DND-41 (cell line): ENCODE measurements at regions not wholly inside any gene's neighbourhood (a gene's known extent, or its start where the extent isn't known, plus 50 kb on each side); places are given as distances from the start of the nearest gene placed in this dataset.

Experiments
- ATAC-seq: fragments of 200-7000 bp; cut with Tn5 transposase; 3 replicates; pipeline ENCODE4 v1.9.1; 2021; ENCODE audit warnings: low read depth; ENCODE audit not compliant: insufficient read depth
- DNase-seq: peaks from one replicate; pipeline ENCODE4 v3.0.0-alpha.2; 2020
- H2AFZ ChIP-seq: 2 replicates; pipeline ENCODE4 v1.6.0; 2012; ENCODE audit warnings: low read depth, low read length
- H3K27ac ChIP-seq: 2 replicates; pipeline ENCODE4 v1.5.1; 2012; ENCODE audit warnings: low read length, inconsistent platforms
- H3K27me3 ChIP-seq: fragments of 200-600 bp; sonication (generic); 2 replicates; pipeline ENCODE4 v1.6.0; 2012; ENCODE audit warnings: low read length, mild to moderate bottlenecking, inconsistent platforms; ENCODE audit not compliant: insufficient read depth, poor library complexity
- H3K36me3 ChIP-seq: 2 replicates; pipeline ENCODE4 v1.5.1; 2012; ENCODE audit warnings: low read length, inconsistent platforms; ENCODE audit not compliant: insufficient read depth
- H3K4me1 ChIP-seq: 2 replicates; pipeline ENCODE4 v1.5.1; 2012; ENCODE audit warnings: mild to moderate bottlenecking, low read length; ENCODE audit not compliant: insufficient read depth
- H3K4me2 ChIP-seq: 2 replicates; pipeline ENCODE4 v1.6.0; 2012; ENCODE audit warnings: mild to moderate bottlenecking, moderate library complexity, low read length, inconsistent platforms; ENCODE audit not compliant: insufficient read depth
- H3K4me3 ChIP-seq, 2 experiments: fragments of 200-600 bp in 1 of 2; shearing (Covaris generic) in 1 of 2; 2 replicates each; pipeline ENCODE4 v1.5.1; 2012 to 2016; ENCODE audit warnings: inconsistent platforms in 2 of 2, low read length in 2 of 2, mild to moderate bottlenecking in 2 of 2, low read depth in 1 of 2, moderate library complexity in 1 of 2
- H3K79me2 ChIP-seq: 2 replicates; pipeline ENCODE4 v1.6.0; 2012; ENCODE audit warnings: low read length, inconsistent platforms; ENCODE audit not compliant: insufficient read depth
- H3K9ac ChIP-seq: 2 replicates; pipeline ENCODE4 v1.6.0; 2012; ENCODE audit warnings: low read depth, mild to moderate bottlenecking, inconsistent platforms, low read length, moderate library complexity
- H3K9me3 ChIP-seq: 2 replicates; pipeline ENCODE4 v1.5.1; 2012; ENCODE audit warnings: low read length, moderate library complexity, mild to moderate bottlenecking, inconsistent platforms; ENCODE audit not compliant: insufficient read depth, severe bottlenecking
- H4K20me1 ChIP-seq: 2 replicates; pipeline ENCODE4 v1.6.0; 2012; ENCODE audit warnings: low read length; ENCODE audit not compliant: insufficient read depth
- CTCF ChIP-seq: IDR thresholded peaks from 2 replicates; pipeline ENCODE4 v1.5.1; 2012; ENCODE audit warnings: borderline replicate concordance, low read length, moderate library complexity, mild to moderate bottlenecking; ENCODE audit not compliant: poor library complexity, severe bottlenecking; ENCODE audit errors: extremely low read depth
- EZH2 ChIP-seq: IDR thresholded peaks from 3 replicates; pipeline ENCODE4 v1.6.1; 2012; ENCODE audit warnings: borderline replicate concordance, low read depth, mild to moderate bottlenecking, moderate library complexity, low read length, inconsistent platforms; ENCODE audit not compliant: severe bottlenecking

GRCh38 chr10:107706096-107706725 lies 541.7 kb upstream of the SORCS1 start:
- TF ChIP-seq EZH2, result no peak
- no peak for TF ChIP-seq CTCF
- Histone ChIP-seq H3K9ac (no peak overlapping the region), H3K27me3 (no peaks in the 10 kb centered on the region), H3K79me2 (no peaks in the 10 kb centered on the region), H3K4me3 (no peak overlapping the region), H2AFZ (no peak overlapping the region), H3K27ac (no peak overlapping the region), H3K4me1 (no peaks in the 10 kb centered on the region), H4K20me1 (no peaks in the 10 kb centered on the region), H3K36me3 (no peaks in the 10 kb centered on the region), H3K4me2 (no peak overlapping the region), H3K9me3 (no peaks in the 10 kb centered on the region)
- DNase-seq, result no peak
- no peak for ATAC-seq

DNA sequence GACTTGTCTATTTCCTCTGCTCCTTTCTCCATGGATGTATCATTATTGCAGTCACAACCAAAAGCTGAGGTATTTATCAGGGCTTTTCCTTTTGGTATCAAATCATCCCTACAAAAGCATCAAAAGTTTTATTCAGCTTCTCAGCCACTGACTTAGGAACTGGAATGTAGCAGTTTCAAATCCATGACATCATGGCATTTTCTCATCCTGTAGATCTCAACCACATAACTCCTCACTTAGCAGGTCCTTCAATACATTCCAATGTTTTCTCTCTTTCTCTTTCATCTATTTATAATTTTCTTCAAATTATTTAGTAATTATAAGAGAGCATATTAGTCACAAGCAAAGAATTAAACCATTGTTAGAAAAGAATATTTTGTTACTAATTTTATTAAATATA lies 537.4 kb upstream of the SORCS1 start:
- TF ChIP-seq EZH2, result no peak
- TF ChIP-seq CTCF, result no peak
- Histone ChIP-seq H3K4me2 (no peak overlapping the region), H2AFZ (no peak overlapping the region), H4K20me1 (no peaks in the 10 kb centered on the region), H3K4me3 (no peak overlapping the region), H3K4me1 (no peaks in the 10 kb centered on the region), H3K27ac (no peak overlapping the region), H3K9ac (no peak overlapping the region), H3K36me3 (no peaks in the 10 kb centered on the region), H3K79me2 (no peaks in the 10 kb centered on the region), H3K27me3 (no peaks in the 10 kb centered on the region), H3K9me3 (no peaks in the 10 kb centered on the region)
- no peak for DNase-seq
- ATAC-seq, result no peak

GRCh38 chr10:107692072-107692471 lies 527.6 kb upstream of the SORCS1 start:
- Histone ChIP-seq H3K4me1 (no peaks in the 10 kb centered on the region), H3K9me3 (no peaks in the 10 kb centered on the region), H3K36me3 (no peaks in the 10 kb centered on the region), H3K79me2 (no peaks in the 10 kb centered on the region), H3K4me3 (no peak overlapping the region), H3K9ac (no peak overlapping the region), H3K27me3 (no peaks in the 10 kb centered on the region), H3K4me2 (no peak overlapping the region), H2AFZ (no peak overlapping the region), H3K27ac (no peak overlapping the region), H4K20me1 (no peaks in the 10 kb centered on the region)
- TF ChIP-seq EZH2 (no peak), CTCF (no peak)
- no peak for DNase-seq
- ATAC-seq, result no peak

- no peak overlapping the region for H3K27ac ChIP-seq
- no peak overlapping the region for H3K4me3 ChIP-seq
- no peaks in the 10 kb centered on the region for H3K9me3 ChIP-seq
- DNase-seq (no peak), ATAC-seq (no peak)
- no peaks in the 10 kb centered on the region for H3K4me1 ChIP-seq
- H4K20me1 ChIP-seq, result no peaks in the 10 kb centered on the region
- no peak overlapping the region for H3K9ac ChIP-seq
- H3K27me3 ChIP-seq, result no peaks in the 10 kb centered on the region
- H3K79me2 ChIP-seq, result no peaks in the 10 kb centered on the region
- no peak overlapping the region for H3K4me2 ChIP-seq
- no peaks in the 10 kb centered on the region for H3K36me3 ChIP-seq
- H2AFZ ChIP-seq, result no peak overlapping the region
- TF ChIP-seq CTCF (no peak), EZH2 (no peak)
Measured at GRCh38 chr10:107689323-107689722, 524.8 kb upstream of the SORCS1 start.
